DND-41 (cell line): ENCODE measurements at regions not wholly inside any gene's neighbourhood (a gene's known extent, or its start where the extent isn't known, plus 50 kb on each side); places are given as distances from the start of the nearest gene placed in this dataset.

ENCODE experiments used
- ATAC-seq: fragments of 200-7000 bp; cut with Tn5 transposase; 3 replicates; pipeline ENCODE4 v1.9.1; 2021; ENCODE audit warnings: low read depth; ENCODE audit not compliant: insufficient read depth
- DNase-seq: peaks from one replicate; pipeline ENCODE4 v3.0.0-alpha.2; 2020
- H2AFZ ChIP-seq: 2 replicates; pipeline ENCODE4 v1.6.0; 2012; ENCODE audit warnings: low read depth, low read length
- H3K27ac ChIP-seq: 2 replicates; pipeline ENCODE4 v1.5.1; 2012; ENCODE audit warnings: low read length, inconsistent platforms
- H3K27me3 ChIP-seq: fragments of 200-600 bp; sonication (generic); 2 replicates; pipeline ENCODE4 v1.6.0; 2012; ENCODE audit warnings: low read length, mild to moderate bottlenecking, inconsistent platforms; ENCODE audit not compliant: insufficient read depth, poor library complexity
- H3K36me3 ChIP-seq: 2 replicates; pipeline ENCODE4 v1.5.1; 2012; ENCODE audit warnings: low read length, inconsistent platforms; ENCODE audit not compliant: insufficient read depth
- H3K4me1 ChIP-seq: 2 replicates; pipeline ENCODE4 v1.5.1; 2012; ENCODE audit warnings: mild to moderate bottlenecking, low read length; ENCODE audit not compliant: insufficient read depth
- H3K4me2 ChIP-seq: 2 replicates; pipeline ENCODE4 v1.6.0; 2012; ENCODE audit warnings: mild to moderate bottlenecking, moderate library complexity, low read length, inconsistent platforms; ENCODE audit not compliant: insufficient read depth
- H3K4me3 ChIP-seq, 2 experiments: fragments of 200-600 bp in 1 of 2; shearing (Covaris generic) in 1 of 2; 2 replicates each; pipeline ENCODE4 v1.5.1; 2012 to 2016; ENCODE audit warnings: inconsistent platforms in 2 of 2, low read length in 2 of 2, mild to moderate bottlenecking in 2 of 2, low read depth in 1 of 2, moderate library complexity in 1 of 2
- H3K79me2 ChIP-seq: 2 replicates; pipeline ENCODE4 v1.6.0; 2012; ENCODE audit warnings: low read length, inconsistent platforms; ENCODE audit not compliant: insufficient read depth
- H3K9ac ChIP-seq: 2 replicates; pipeline ENCODE4 v1.6.0; 2012; ENCODE audit warnings: low read depth, mild to moderate bottlenecking, inconsistent platforms, low read length, moderate library complexity
- H3K9me3 ChIP-seq: 2 replicates; pipeline ENCODE4 v1.5.1; 2012; ENCODE audit warnings: low read length, moderate library complexity, mild to moderate bottlenecking, inconsistent platforms; ENCODE audit not compliant: insufficient read depth, severe bottlenecking
- H4K20me1 ChIP-seq: 2 replicates; pipeline ENCODE4 v1.6.0; 2012; ENCODE audit warnings: low read length; ENCODE audit not compliant: insufficient read depth
- CTCF ChIP-seq: IDR thresholded peaks from 2 replicates; pipeline ENCODE4 v1.5.1; 2012; ENCODE audit warnings: borderline replicate concordance, low read length, moderate library complexity, mild to moderate bottlenecking; ENCODE audit not compliant: poor library complexity, severe bottlenecking; ENCODE audit errors: extremely low read depth
- EZH2 ChIP-seq: IDR thresholded peaks from 3 replicates; pipeline ENCODE4 v1.6.1; 2012; ENCODE audit warnings: borderline replicate concordance, low read depth, mild to moderate bottlenecking, moderate library complexity, low read length, inconsistent platforms; ENCODE audit not compliant: severe bottlenecking

GRCh38 chr4:122065915-122066314, 86.2 kb upstream of the BLTP1 start:
- Histone ChIP-seq H3K4me1 (no peaks in the 10 kb centered on the region), H3K9ac (no peak overlapping the region), H3K36me3 (no peaks in the 10 kb centered on the region), H4K20me1 (no peaks in the 10 kb centered on the region), H3K4me2 (no peak overlapping the region), H3K4me3 (no peak overlapping the region), H3K27ac (no peak overlapping the region), H3K9me3 (no peaks in the 10 kb centered on the region), H3K27me3 (no peaks in the 10 kb centered on the region), H2AFZ (no peak overlapping the region), H3K79me2 (no peaks in the 10 kb centered on the region)
- TF ChIP-seq EZH2: no peak
- TF ChIP-seq CTCF: no peak
- ATAC-seq: no peak
- no peak for DNase-seq

GRCh38 chr4:122065149-122065548, 87.0 kb upstream of the BLTP1 start:
- H4K20me1 ChIP-seq: no peaks in the 10 kb centered on the region
- H2AFZ ChIP-seq: no peak overlapping the region
- no peaks in the 10 kb centered on the region for H3K79me2 ChIP-seq
- TF ChIP-seq EZH2: no peak
- no peak for TF ChIP-seq CTCF
- ATAC-seq (no peak), DNase-seq (no peak)
- no peaks in the 10 kb centered on the region for H3K27me3 ChIP-seq
- H3K9me3 ChIP-seq: no peaks in the 10 kb centered on the region
- H3K4me2 ChIP-seq: no peak overlapping the region
- no peaks in the 10 kb centered on the region for H3K36me3 ChIP-seq
- H3K9ac ChIP-seq: no peak overlapping the region
- H3K4me3 ChIP-seq: no peak overlapping the region
- no peaks in the 10 kb centered on the region for H3K4me1 ChIP-seq
- no peak overlapping the region for H3K27ac ChIP-seq

- no peak overlapping the region for H3K4me2 ChIP-seq
- ATAC-seq (no peak), DNase-seq (no peak)
- no peak overlapping the region for H2AFZ ChIP-seq
- H3K79me2 ChIP-seq: no peaks in the 10 kb centered on the region
- no peaks in the 10 kb centered on the region for H3K27me3 ChIP-seq
- TF ChIP-seq EZH2: no peak
- TF ChIP-seq CTCF: no peak
- no peaks in the 10 kb centered on the region for H4K20me1 ChIP-seq
- H3K9me3 ChIP-seq: no peaks in the 10 kb centered on the region
- H3K9ac ChIP-seq: no peak overlapping the region
- H3K27ac ChIP-seq: no peak overlapping the region
- no peaks in the 10 kb centered on the region for H3K4me1 ChIP-seq
- H3K36me3 ChIP-seq: no peaks in the 10 kb centered on the region
- H3K4me3 ChIP-seq: no peak overlapping the region
These were observed 98.9 kb upstream of the BLTP1 start for GRCh38 chr4:122053186-122053585.

- H3K4me3 ChIP-seq: no peak overlapping the region
- H3K27me3 ChIP-seq: no peaks in the 10 kb centered on the region
- no peaks in the 10 kb centered on the region for H3K4me1 ChIP-seq
- TF ChIP-seq EZH2: no peak
- TF ChIP-seq CTCF: no peak
- H3K9me3 ChIP-seq: no peaks in the 10 kb centered on the region
- DNase-seq: no peak
- H3K27ac ChIP-seq: no peak overlapping the region
- H2AFZ ChIP-seq: no peak overlapping the region
- H4K20me1 ChIP-seq: no peaks in the 10 kb centered on the region
- no peaks in the 10 kb centered on the region for H3K36me3 ChIP-seq
- H3K4me2 ChIP-seq: no peak overlapping the region
- H3K9ac ChIP-seq: no peak overlapping the region
- H3K79me2 ChIP-seq: no peaks in the 10 kb centered on the region
- ATAC-seq: no peak
These were observed 99.5 kb upstream of the BLTP1 start for GRCh38 chr4:122052677-122053076.
